Right atrium auricular region (tissue), 2 donors: ENCODE measurements at regions not wholly inside any gene's neighbourhood (a gene's known extent, or its start where the extent isn't known, plus 50 kb on each side); places are given as distances from the start of the nearest gene placed in this dataset.

Experiments used
- DNase-seq: peaks from one replicate; pipeline ENCODE4 v3.0.0-alpha.2; 2019; ENCODE audit warnings: low spot score
- H3K27ac ChIP-seq, 2 donors: fragments of 200-600 bp; sonication (generic); 1 replicate in 1 of 2; 2 replicates in 1 of 2; pipeline ENCODE4 v1.5.1; 2016 to 2019
- H3K27me3 ChIP-seq, 2 donors: fragments of 200-600 bp; sonication (generic); one replicate each; pipeline versions ENCODE4 v1.5.1 to v1.6.0; 2017 to 2019
- H3K36me3 ChIP-seq: fragments of 200-600 bp; sonication (generic); one replicate; pipeline ENCODE4 v1.5.1; 2016
- H3K4me1 ChIP-seq, 2 donors: fragments of 200-600 bp; sonication (generic); one replicate each; pipeline versions ENCODE4 v1.5.1 to v1.6.0; 2017 to 2019
- H3K4me3 ChIP-seq, 2 donors: fragments of 200-600 bp; sonication (generic); 1 replicate in 1 of 2; 2 replicates in 1 of 2; pipeline ENCODE4 v1.5.1; 2017 to 2019; ENCODE audit warnings: mild to moderate bottlenecking in 1 of 2, moderate library complexity in 1 of 2
- H3K9me3 ChIP-seq, 2 donors: fragments of 200-600 bp; sonication (generic); one replicate each; pipeline ENCODE4 v1.5.1; 2019
- CTCF ChIP-seq, 2 donors: fragments of 200-600 bp; sonication (generic); IDR thresholded peaks; one replicate each; pipeline ENCODE4 v1.5.1; 2019; ENCODE audit warnings: antibody characterized with exemption in 2 of 2

DNA sequence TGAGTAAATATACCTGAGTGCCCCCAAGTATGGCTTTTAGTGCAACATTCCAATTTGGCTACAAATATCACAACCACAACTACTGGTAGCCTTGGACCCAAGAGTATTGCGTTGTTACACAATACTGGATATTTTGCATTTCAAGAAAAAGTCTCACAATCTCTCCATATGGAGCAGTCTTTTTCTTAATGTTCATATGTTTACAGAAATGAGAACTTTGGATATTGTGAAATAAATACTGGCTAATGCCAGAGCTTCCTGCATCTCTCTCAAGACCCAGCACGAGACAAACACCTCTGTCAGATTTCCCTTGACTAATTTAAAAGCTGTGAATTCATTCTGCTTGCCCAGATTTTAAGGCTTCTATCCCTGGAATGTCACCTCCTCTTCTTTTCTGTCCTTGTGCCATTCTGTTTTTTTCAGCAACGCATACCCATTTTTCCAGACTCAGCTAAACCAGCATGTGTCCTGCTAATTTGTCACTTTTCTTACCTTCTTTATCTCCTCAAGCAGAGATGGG is 136.2 kb upstream of the BACE2 start:
- H3K36me3 ChIP-seq: no peaks in the 10 kb centered on the region
- no peaks in the 10 kb centered on the region for H3K4me1 ChIP-seq
- H3K27me3 ChIP-seq: no peaks in the 10 kb centered on the region
- no peak for DNase-seq
- peaks cover 0 to 4% of the 10 kb centered on the region in 2 donors for H3K9me3 ChIP-seq
- no peak for TF ChIP-seq CTCF (IDR thresholded peaks at IDR 0.05)
- no peak overlapping the region for H3K4me3 ChIP-seq
- no peak overlapping the region for H3K27ac ChIP-seq

DNA sequence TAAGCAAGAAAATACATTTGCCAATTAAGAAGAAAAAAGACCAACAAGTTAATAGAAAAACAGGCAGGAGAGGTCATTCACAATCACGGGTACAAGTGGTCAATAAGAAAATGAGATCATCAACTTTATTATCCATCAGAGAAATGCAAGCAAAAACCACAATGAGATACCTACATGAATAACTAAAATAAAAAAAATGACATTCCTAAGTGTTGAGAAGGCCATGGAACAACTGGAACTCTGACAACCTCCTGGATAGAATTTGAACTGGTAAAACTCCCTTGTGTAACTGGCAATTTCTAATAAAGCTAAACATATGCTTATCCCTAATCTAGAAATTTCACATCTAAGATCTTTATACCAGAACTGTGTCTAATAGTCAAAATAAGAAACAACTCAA is 135.4 kb upstream of the BACE2 start:
- no peak for TF ChIP-seq CTCF (IDR thresholded peaks at IDR 0.05)

DNA sequence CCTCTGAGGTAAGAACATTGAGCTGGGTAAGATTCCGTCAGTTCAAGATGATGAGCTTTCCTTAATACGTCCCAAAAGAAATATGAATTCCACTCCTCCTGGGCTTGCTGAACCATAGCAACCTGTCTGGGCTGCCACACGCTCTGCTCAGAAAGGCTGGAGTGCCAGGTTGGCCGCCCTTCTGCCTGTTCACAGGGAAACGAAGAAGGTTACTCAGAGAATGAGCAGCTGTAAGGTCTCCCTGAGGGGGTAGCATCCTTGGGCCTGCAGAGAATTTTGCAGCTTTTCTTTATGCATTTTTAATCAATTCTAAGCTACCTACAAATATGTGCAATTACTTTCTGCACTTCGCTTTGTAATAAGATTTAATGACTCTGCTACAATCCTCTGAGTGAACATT is 130.7 kb upstream of the BACE2 start:
- Histone ChIP-seq H3K27ac (no peak overlapping the region), H3K4me1 (no peaks in the 10 kb centered on the region), H3K27me3 (no peaks in the 10 kb centered on the region), H3K9me3 (no peaks in the 10 kb centered on the region), H3K4me3 (no peak overlapping the region), H3K36me3 (no peaks in the 10 kb centered on the region)
- no peak for DNase-seq
- TF ChIP-seq CTCF (IDR thresholded peaks at IDR 0.05): no peak

More for the DNA sequence above, 135.4 kb upstream of the BACE2 start:
- no peaks in the 10 kb centered on the region for H3K27me3 ChIP-seq
- no peak overlapping the region for H3K4me3 ChIP-seq
- no peak for DNase-seq
- peaks cover 0 to 4% of the 10 kb centered on the region in 2 donors for H3K9me3 ChIP-seq
- no peaks in the 10 kb centered on the region for H3K4me1 ChIP-seq
- H3K27ac ChIP-seq: no peak overlapping the region
- H3K36me3 ChIP-seq: no peaks in the 10 kb centered on the region

DNA sequence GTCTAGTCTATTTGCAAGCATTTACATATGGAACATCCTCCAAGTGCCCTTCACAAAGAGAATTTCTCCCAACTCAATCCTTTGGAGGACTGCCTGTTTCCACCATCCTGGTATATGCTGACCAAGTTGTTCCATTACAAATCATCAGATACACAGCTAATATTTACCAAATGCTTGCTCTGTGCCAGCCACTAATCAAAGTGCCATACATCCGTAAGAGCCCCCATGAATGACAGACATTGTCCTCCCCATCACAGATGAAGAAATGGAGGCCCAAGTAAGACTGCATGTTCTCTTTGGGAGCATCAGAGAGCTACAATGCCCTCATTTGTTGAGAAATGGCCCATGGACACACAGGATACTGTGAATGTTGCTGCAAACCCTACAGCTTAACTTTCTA is 130.0 kb upstream of the BACE2 start:
- Histone ChIP-seq H3K27ac (no peak overlapping the region), H3K27me3 (no peaks in the 10 kb centered on the region), H3K9me3 (no peaks in the 10 kb centered on the region), H3K4me1 (no peaks in the 10 kb centered on the region), H3K36me3 (no peaks in the 10 kb centered on the region), H3K4me3 (no peak overlapping the region)
- no peak for TF ChIP-seq CTCF (IDR thresholded peaks at IDR 0.05)
- no peak for DNase-seq

- no peak for DNase-seq
- peak in 1 of 2 donors; percentile 26 for TF ChIP-seq CTCF (IDR thresholded peaks at IDR 0.05)
These were observed 124.9 kb upstream of the BACE2 start for GRCh38 chr21:41043014-41043413.

GRCh38 chr21:41045534-41046268 is 122.3 kb upstream of the BACE2 start:
- Histone ChIP-seq H3K4me3 (no peak overlapping the region), H3K36me3 (no peaks in the 10 kb centered on the region), H3K4me1 (no peaks in the 10 kb centered on the region), H3K9me3 (no peaks in the 10 kb centered on the region), H3K27me3 (no peaks in the 10 kb centered on the region), H3K27ac (no peak overlapping the region)
- peak in 1 of 2 donors; percentile 34 for TF ChIP-seq CTCF (IDR thresholded peaks at IDR 0.05)
- no peak for DNase-seq

More at GRCh38 chr21:41043014-41043413, 124.9 kb upstream of the BACE2 start:
- H3K4me3 ChIP-seq: no peak overlapping the region
- no peaks in the 10 kb centered on the region for H3K4me1 ChIP-seq
- no peaks in the 10 kb centered on the region for H3K27me3 ChIP-seq
- H3K9me3 ChIP-seq: no peaks in the 10 kb centered on the region
- no peaks in the 10 kb centered on the region for H3K36me3 ChIP-seq
- no peak overlapping the region for H3K27ac ChIP-seq
